ENCODE measurements at regions not wholly inside any gene's neighbourhood (a gene's known extent, or its start where the extent isn't known, plus 50 kb on each side); places are given as distances from the start of the nearest gene placed in this dataset.

DNA sequence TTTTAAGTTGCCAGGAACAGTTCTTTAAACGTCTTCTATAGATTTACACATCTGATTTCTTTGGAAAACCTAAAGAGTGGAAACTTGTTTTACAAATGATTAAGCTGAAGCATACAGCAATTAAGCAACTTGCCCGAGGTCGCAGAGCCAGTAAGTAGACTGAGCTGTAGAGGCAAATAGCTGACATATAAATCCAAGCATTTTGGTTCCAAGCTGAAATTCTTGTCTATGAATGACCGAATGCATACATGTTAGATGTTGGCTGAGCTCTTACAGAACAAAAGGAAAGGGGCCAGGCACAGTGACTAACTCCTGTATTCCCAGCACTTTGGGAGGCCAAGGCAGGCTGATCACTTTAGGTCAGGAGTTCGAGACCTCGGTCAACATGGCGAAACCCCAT lies 101.8 kb upstream of the SGK1 start:
- TF ChIP-seq CTCF (IDR thresholded peaks at IDR 0.05) (no peak), EP300 (IDR thresholded peaks at IDR 0.05; ENCODE audit: low read depth) (no peak), POLR2AphosphoS5 (IDR thresholded peaks at IDR 0.05) (no peak), POLR2A (IDR thresholded peaks at IDR 0.05) (no peak)

All from transverse colon (tissue), 4 donors.